ENCODE measurements at regions not wholly inside any gene's neighbourhood (a gene's known extent, or its start where the extent isn't known, plus 50 kb on each side); places are given as distances from the start of the nearest gene placed in this dataset.

- Histone ChIP-seq H3K36me3 (ENCODE audit: control insufficient read depth, insufficient read depth, low read length) (no peaks in the 10 kb centered on the region), H3K27ac (ENCODE audit: insufficient read depth, low read length) (no peak overlapping the region), H3K4ac (ENCODE audit: low read depth, low read length) (no peak overlapping the region), H3K4me1 (ENCODE audit: control insufficient read depth, insufficient read depth, low read length) (no peaks in the 10 kb centered on the region), H4K8ac (ENCODE audit: low read depth in 2 of 2, low read length in 2 of 2) (no peak overlapping the region), H2AK9ac (replicated peaks; ENCODE audit: low read depth, low read length, poor library complexity) (no peak overlapping the region), H3K27me3 (ENCODE audit: control insufficient read depth, insufficient read depth, low read length) (no peaks in the 10 kb centered on the region), H3K4me2 (ENCODE audit: low read depth, low read length) (no peak overlapping the region), H3K79me1 (ENCODE audit: low read depth in 1 of 2, low read length in 2 of 2) (no peaks in the 10 kb centered on the region), H4K91ac (ENCODE audit: insufficient read depth, low read depth, low read length) (no peak overlapping the region), H2BK5ac (ENCODE audit: low read depth, low read length, poor library complexity, severe bottlenecking) (no peak overlapping the region), H3K23ac (ENCODE audit: low read depth, low read length) (no peak overlapping the region), H4K5ac (ENCODE audit: low read depth, low read length) (no peak overlapping the region), H2AK5ac (ENCODE audit: low read depth, low read length) (no peak overlapping the region), H3K9me3 (ENCODE audit: control insufficient read depth, insufficient read depth, low read length) (peaks cover 5% of the 10 kb centered on the region), H2BK120ac (ENCODE audit: low read depth, low read length) (no peak overlapping the region), H2AFZ (replicated peaks; ENCODE audit: low read length, poor library complexity) (no peak overlapping the region), H4K20me1 (ENCODE audit: insufficient read depth, low read length) (no peaks in the 10 kb centered on the region), H3K4me3 (ENCODE audit: insufficient read depth, low read depth, low read length) (no peak overlapping the region), H3K14ac (replicated peaks; ENCODE audit: low read depth, low read length) (no peak overlapping the region), H3K9me1 (ENCODE audit: insufficient read depth, low read length) (no peaks in the 10 kb centered on the region), H3K56ac (ENCODE audit: extremely low read depth, insufficient read depth, low read length) (no peak overlapping the region), H2BK15ac (ENCODE audit: low read depth, low read length) (no peak overlapping the region), H3K18ac (ENCODE audit: low read depth, low read length) (no peak overlapping the region), H2BK20ac (ENCODE audit: low read depth, low read length) (no peak overlapping the region), H3K9ac (ENCODE audit: low read depth, low read length) (no peak overlapping the region)
- DNase-seq = no peak
- ATAC-seq (ENCODE audit: low read depth) = no peak
- TF ChIP-seq NFE2L2 (IDR thresholded peaks at IDR 0.05; ENCODE audit: low read depth, low read length) (no peak), ELK1 (IDR thresholded peaks at IDR 0.05; ENCODE audit: borderline replicate concordance, low read depth, low read length) (no peak), BHLHE40 (IDR thresholded peaks at IDR 0.05; ENCODE audit: low read depth, low read length) (no peak), POLR2A (IDR thresholded peaks at IDR 0.05; ENCODE audit: low read depth, low read length) (no peak), MAFK (IDR thresholded peaks at IDR 0.05; ENCODE audit: low read depth, low read length) (no peak), RFX5 (IDR thresholded peaks at IDR 0.05; ENCODE audit: low read depth, low read length) (no peak), CEBPB (IDR thresholded peaks at IDR 0.05; ENCODE audit: low read depth, low read length) (no peak), MXI1 (IDR thresholded peaks at IDR 0.05; ENCODE audit: borderline replicate concordance, low read depth, low read length) (no peak), SMC3 (IDR thresholded peaks at IDR 0.05; ENCODE audit: low read depth, low read length) (no peak), RAD21 (IDR thresholded peaks at IDR 0.05; ENCODE audit: low read length) (no peak), RCOR1 (IDR thresholded peaks at IDR 0.05; ENCODE audit: insufficient replicate concordance, low read length) (no peak), CHD1 (IDR thresholded peaks at IDR 0.05; ENCODE audit: low read depth, low read length) (no peak)
- dilution Hi-C loops (cut with HindIII; ENCODE audit: low sequenced_read_pairs, unreplicated experiment) = no loop called here
- ChIA-PET POLR2A (ENCODE audit: unreplicated experiment) (no interaction called here), CTCF (no interaction called here)
- in situ Hi-C loops (cut with MboI; ENCODE audit: low sequenced_read_pairs) = no loop called here
- WGBS, 2 experiments (ENCODE audit: extremely low coverage in 2 of 2, insufficient read length in 1 of 2) = 30% methylated on average over 2 of the region's 8 CpGs; no CpG with 5 or more reads in 1 of the 2 experiments
- BruUV-seq (replicated peaks) = no TSS peak
- intact Hi-C loops (cut with micrococcal nuclease) = no loop called here
Measured at GRCh38 chr3:18987862-18988447, 160.4 kb upstream of the KCNH8 start.
